OCI-LY1 (cell line): ENCODE measurements at regions not wholly inside any gene's neighbourhood (a gene's known extent, or its start where the extent isn't known, plus 50 kb on each side); places are given as distances from the start of the nearest gene placed in this dataset.

Experiments used
- H2AFZ ChIP-seq: fragments of 200-600 bp; sonication (generic), shearing (Covaris generic); 2 replicates; pipeline ENCODE4 v1.6.0; 2014; ENCODE audit warnings: antibody characterized with exemption, mild to moderate bottlenecking, low read length
- H3F3A ChIP-seq: fragments of 200-600 bp; sonication (generic), shearing (Covaris generic); 2 replicates; pipeline ENCODE4 v1.6.0; 2014; ENCODE audit warnings: mild to moderate bottlenecking, antibody characterized with exemption, low read length, moderate library complexity; ENCODE audit not compliant: insufficient read depth
- H3K27ac ChIP-seq: fragments of 200-600 bp; sonication (generic); 2 replicates; pipeline ENCODE4 v1.5.1; 2014; ENCODE audit warnings: low read length, mixed run types, mild to moderate bottlenecking, low read depth; ENCODE audit not compliant: poor library complexity, severe bottlenecking
- H3K27me3 ChIP-seq: fragments of 200-600 bp; sonication (generic); 2 replicates; pipeline ENCODE4 v1.6.0; 2014; ENCODE audit warnings: antibody characterized with exemption, mild to moderate bottlenecking, low read length, moderate library complexity; ENCODE audit not compliant: insufficient read depth
- H3K36me3 ChIP-seq: fragments of 200-600 bp; sonication (generic); 2 replicates; pipeline ENCODE4 v1.6.1; 2014; ENCODE audit warnings: mild to moderate bottlenecking, antibody characterized with exemption, low read length, moderate library complexity, mixed read lengths; ENCODE audit not compliant: insufficient read depth
- H3K4me1 ChIP-seq: fragments of 200-600 bp; sonication (generic); 2 replicates; pipeline ENCODE4 v1.5.1; 2014; ENCODE audit warnings: mild to moderate bottlenecking, low read length, moderate library complexity; ENCODE audit not compliant: insufficient read depth, severe bottlenecking
- H3K4me2 ChIP-seq: fragments of 200-600 bp; sonication (generic), shearing (Covaris generic); 2 replicates; pipeline ENCODE4 v1.6.1; 2014; ENCODE audit warnings: low read length
- H3K4me3 ChIP-seq: fragments of 200-600 bp; sonication (generic); 2 replicates; pipeline ENCODE4 v1.5.1; 2014; ENCODE audit warnings: low read length, low read depth, mild to moderate bottlenecking, mixed read lengths; ENCODE audit not compliant: poor library complexity, severe bottlenecking
- H3K79me2 ChIP-seq: fragments of 200-600 bp; shearing (Covaris generic); 2 replicates; pipeline ENCODE4 v1.6.1; 2016; ENCODE audit warnings: mixed run types, low read length, mixed read lengths; ENCODE audit not compliant: insufficient read depth
- H3K9ac ChIP-seq: fragments of 200-600 bp; sonication (generic), shearing (Covaris generic); 2 replicates; pipeline ENCODE4 v1.6.1; 2014; ENCODE audit warnings: mild to moderate bottlenecking, low read length, mixed read lengths
- H3K9me2 ChIP-seq: fragments of 200-600 bp; sonication (generic), shearing (Covaris generic); 2 replicates; pipeline ENCODE4 v1.6.1; 2014; ENCODE audit warnings: low read depth, mild to moderate bottlenecking, low read length, mixed read lengths
- H3K9me3 ChIP-seq: fragments of 200-600 bp; shearing (Covaris generic); 2 replicates; pipeline ENCODE4 v1.6.1; 2014; ENCODE audit warnings: low read length, mixed read lengths
- H4K20me1 ChIP-seq: fragments of 200-600 bp; sonication (generic), shearing (Covaris generic); 2 replicates; pipeline ENCODE4 v1.6.0; 2016; ENCODE audit warnings: mild to moderate bottlenecking, low read length; ENCODE audit not compliant: insufficient read depth
- EZH2 ChIP-seq: fragments of 200-600 bp; sonication (generic), shearing (Covaris generic); IDR thresholded peaks from 2 replicates; pipeline ENCODE4 v1.8.0; 2017; ENCODE audit warnings: borderline replicate concordance, mixed run types, mild to moderate bottlenecking, antibody characterized with exemption, low read length, moderate library complexity, mixed read lengths
- TF ChIP-seq, protein P1 (sequence below): fragments of 200-600 bp; sonication (generic), shearing (Covaris generic); IDR thresholded peaks from 2 replicates; pipeline ENCODE4 v1.5.1; 2017; ENCODE audit warnings: mild to moderate bottlenecking, antibody characterized with exemption, low read length, moderate library complexity, mixed read lengths

DNA sequence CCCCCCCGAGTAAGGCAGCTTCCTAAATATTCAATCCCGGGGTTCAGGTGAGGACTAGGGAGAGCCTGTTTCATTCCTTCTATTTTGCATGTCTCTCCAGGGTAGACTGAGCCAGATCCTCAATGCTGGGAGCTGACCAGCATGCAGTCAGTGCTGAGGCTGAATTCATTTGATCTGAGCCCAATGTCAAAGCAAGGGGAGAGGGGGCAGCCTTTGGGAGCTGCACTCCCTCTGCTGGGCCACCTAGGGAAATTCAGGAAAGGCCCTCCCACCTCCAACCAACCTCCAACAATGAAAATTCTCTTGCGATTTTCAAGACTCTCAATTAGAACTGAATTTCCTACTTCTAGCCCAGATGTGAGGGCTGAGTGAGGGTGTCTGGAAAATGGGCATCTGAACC lies 371.2 kb downstream of the NPHP4 start:
- no peak overlapping the region for H2AFZ ChIP-seq
- no peaks in the 10 kb centered on the region; the same call in 1 of the 2 replicates for H3K27me3 ChIP-seq
- no peaks in the 10 kb centered on the region for H4K20me1 ChIP-seq
- no peaks in the 10 kb centered on the region for H3K9me2 ChIP-seq
- no peaks in the 10 kb centered on the region for H3K4me1 ChIP-seq
- H3K4me2 ChIP-seq: no peak overlapping the region
- H3K79me2 ChIP-seq: no peaks in the 10 kb centered on the region
- no peak for TF ChIP-seq EZH2
- TF ChIP-seq, protein P1, sequence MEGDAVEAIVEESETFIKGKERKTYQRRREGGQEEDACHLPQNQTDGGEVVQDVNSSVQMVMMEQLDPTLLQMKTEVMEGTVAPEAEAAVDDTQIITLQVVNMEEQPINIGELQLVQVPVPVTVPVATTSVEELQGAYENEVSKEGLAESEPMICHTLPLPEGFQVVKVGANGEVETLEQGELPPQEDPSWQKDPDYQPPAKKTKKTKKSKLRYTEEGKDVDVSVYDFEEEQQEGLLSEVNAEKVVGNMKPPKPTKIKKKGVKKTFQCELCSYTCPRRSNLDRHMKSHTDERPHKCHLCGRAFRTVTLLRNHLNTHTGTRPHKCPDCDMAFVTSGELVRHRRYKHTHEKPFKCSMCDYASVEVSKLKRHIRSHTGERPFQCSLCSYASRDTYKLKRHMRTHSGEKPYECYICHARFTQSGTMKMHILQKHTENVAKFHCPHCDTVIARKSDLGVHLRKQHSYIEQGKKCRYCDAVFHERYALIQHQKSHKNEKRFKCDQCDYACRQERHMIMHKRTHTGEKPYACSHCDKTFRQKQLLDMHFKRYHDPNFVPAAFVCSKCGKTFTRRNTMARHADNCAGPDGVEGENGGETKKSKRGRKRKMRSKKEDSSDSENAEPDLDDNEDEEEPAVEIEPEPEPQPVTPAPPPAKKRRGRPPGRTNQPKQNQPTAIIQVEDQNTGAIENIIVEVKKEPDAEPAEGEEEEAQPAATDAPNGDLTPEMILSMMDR: no peak
- H3K27ac ChIP-seq: no peak overlapping the region
- H3F3A ChIP-seq: no peaks in the 10 kb centered on the region
- H3K4me3 ChIP-seq: no peak overlapping the region
- H3K9ac ChIP-seq: no peak overlapping the region
- H3K36me3 ChIP-seq: no peaks in the 10 kb centered on the region
- H3K9me3 ChIP-seq: no peaks in the 10 kb centered on the region

DNA sequence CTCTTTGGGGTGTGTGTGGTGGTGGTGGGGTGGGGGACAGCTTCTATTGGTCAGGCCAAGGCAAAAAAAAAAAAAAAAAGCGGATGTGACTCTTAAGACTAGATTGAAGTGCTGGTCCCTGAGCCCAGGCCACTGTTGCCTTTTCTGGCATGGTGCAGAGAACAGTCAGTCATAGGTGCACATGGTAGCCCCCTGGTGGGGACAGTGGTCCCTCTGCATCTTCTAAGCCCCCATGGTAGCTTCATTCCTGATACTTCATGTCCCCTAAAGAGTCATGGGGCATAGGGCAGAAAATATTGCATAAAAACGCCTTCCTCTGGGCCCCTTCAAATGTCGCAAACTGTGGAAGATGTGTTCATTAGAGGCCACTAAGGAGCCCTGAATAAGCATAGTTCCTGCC lies 371.8 kb downstream of the NPHP4 start:
- Histone ChIP-seq H2AFZ (no peak overlapping the region), H3K9me3 (no peaks in the 10 kb centered on the region), H3K9me2 (no peaks in the 10 kb centered on the region), H4K20me1 (no peaks in the 10 kb centered on the region), H3K9ac (no peak overlapping the region), H3K27ac (no peak overlapping the region), H3K4me3 (no peak overlapping the region), H3K79me2 (no peaks in the 10 kb centered on the region), H3K27me3 (no peaks in the 10 kb centered on the region; the same call in 1 of the 2 replicates), H3K36me3 (no peaks in the 10 kb centered on the region), H3K4me2 (no peak overlapping the region), H3K4me1 (no peaks in the 10 kb centered on the region), H3F3A (no peaks in the 10 kb centered on the region)
- no peak for TF ChIP-seq EZH2
- TF ChIP-seq, protein P1: no peak

DNA sequence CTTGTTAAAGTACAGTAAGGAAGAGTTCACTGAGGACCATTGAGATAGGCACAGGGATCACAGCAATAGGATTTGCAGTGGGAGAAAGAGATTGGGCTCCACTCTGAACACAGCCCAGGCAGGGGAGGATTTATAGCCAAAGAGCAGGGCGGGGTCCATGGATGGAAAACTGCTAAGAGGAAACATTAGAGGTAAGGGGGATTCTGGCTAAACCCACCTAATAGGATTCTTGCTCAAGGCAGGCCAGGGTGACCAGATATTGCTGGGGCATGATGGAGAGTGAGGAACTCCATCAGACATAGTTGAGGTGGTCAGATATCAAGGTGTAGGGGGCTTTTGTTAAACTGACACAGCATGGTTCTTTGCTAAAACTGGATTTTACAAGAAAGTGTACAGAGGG lies 372.8 kb downstream of the NPHP4 start:
- no peaks in the 10 kb centered on the region for H3K4me1 ChIP-seq
- no peaks in the 10 kb centered on the region for H4K20me1 ChIP-seq
- H3K9ac ChIP-seq: no peak overlapping the region
- no peaks in the 10 kb centered on the region for H3K79me2 ChIP-seq
- no peaks in the 10 kb centered on the region for H3K36me3 ChIP-seq
- no peak for TF ChIP-seq EZH2
- TF ChIP-seq, protein P1: no peak
- H2AFZ ChIP-seq: no peak overlapping the region
- H3K27ac ChIP-seq: no peak overlapping the region
- H3K9me2 ChIP-seq: no peaks in the 10 kb centered on the region
- no peak overlapping the region for H3K4me3 ChIP-seq
- H3K4me2 ChIP-seq: no peak overlapping the region
- H3K9me3 ChIP-seq: no peaks in the 10 kb centered on the region
- no peaks in the 10 kb centered on the region for H3F3A ChIP-seq
- no peaks in the 10 kb centered on the region; the same call in 1 of the 2 replicates for H3K27me3 ChIP-seq
